ENCODE measurements at regions not wholly inside any gene's neighbourhood (a gene's known extent, or its start where the extent isn't known, plus 50 kb on each side); places are given as distances from the start of the nearest gene placed in this dataset.

DNA sequence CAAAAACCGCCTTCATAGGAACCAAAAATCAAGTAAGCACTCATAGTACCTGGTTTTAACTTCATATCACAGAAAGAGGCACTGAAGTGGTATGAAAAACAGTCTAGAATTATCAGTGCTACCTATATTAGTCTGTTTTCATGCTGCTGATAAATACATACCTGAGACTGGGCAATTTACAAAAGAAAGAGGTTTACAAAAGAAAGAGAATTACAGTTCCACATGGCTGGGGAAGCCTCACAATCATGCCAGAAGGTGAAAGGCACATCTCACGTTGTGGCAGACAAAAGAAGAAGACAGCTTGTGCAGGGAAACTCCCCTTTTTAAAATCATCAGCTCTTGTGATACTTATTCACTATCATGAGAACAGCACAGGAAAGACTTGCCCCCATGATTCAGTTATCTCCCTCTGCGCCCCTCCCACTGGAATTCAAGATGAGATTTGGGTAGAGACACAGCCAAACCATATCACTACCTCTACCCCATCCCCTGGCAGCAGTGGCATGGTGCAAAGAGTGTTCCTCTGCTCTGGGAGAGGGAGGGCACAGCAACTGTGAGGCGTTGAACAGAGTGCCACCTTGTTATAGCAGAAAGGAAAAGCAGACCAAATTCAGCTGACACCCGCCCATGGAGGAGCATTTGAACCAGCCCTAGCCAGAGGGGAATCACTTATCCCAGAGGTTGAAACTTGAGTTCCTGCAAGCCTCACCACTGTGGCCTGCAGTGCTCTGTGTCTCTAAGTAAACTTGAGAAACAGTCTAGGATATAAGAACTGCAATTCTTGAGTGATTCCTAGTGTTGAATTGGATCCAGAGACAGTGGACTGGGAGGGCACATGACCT is 61.9 kb upstream of the PTPRZ1 start:
- no peak overlapping the region for H3K27ac Mint-ChIP-seq
- no peaks in the 10 kb centered on the region for H3K36me3 Mint-ChIP-seq
- ATAC-seq (no peak), DNase-seq (ENCODE audit: low spot score in 2 of 2) (no peak)
- peaks cover 9 to 20% of the 10 kb centered on the region in 2 donors for H3K9me3 Mint-ChIP-seq

DNA sequence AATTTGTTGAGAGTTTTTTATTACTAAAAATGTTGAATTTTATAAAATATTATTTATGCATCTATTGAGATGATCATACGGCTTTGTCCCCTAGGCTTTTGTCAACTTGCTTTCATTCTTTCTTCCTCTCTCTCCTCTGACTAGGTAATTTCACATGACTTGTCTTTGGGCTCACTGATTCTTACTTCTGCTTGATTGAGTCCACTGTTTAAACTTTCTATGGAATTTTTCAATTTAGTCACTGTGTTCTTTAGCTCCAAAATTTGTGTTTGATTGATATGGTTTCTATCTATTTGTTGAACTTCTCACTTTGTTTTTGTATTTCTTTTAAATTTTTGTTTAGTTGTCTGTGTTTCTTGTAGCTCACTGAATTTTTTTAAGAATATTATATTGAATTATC is 65.9 kb upstream of the PTPRZ1 start:
- Mint-ChIP-seq H3K36me3 (no peaks in the 10 kb centered on the region), H3K9me3 (peaks cover 9 to 14% of the 10 kb centered on the region in 2 donors), H3K27ac (no peak overlapping the region)
- DNase-seq (ENCODE audit: low spot score in 2 of 2) (no peak), ATAC-seq (no peak)

GRCh38 chr7:121803039-121803438 is 69.9 kb upstream of the PTPRZ1 start:
- DNase-seq (ENCODE audit: low spot score in 2 of 2) (no peak), ATAC-seq (no peak)

DNA sequence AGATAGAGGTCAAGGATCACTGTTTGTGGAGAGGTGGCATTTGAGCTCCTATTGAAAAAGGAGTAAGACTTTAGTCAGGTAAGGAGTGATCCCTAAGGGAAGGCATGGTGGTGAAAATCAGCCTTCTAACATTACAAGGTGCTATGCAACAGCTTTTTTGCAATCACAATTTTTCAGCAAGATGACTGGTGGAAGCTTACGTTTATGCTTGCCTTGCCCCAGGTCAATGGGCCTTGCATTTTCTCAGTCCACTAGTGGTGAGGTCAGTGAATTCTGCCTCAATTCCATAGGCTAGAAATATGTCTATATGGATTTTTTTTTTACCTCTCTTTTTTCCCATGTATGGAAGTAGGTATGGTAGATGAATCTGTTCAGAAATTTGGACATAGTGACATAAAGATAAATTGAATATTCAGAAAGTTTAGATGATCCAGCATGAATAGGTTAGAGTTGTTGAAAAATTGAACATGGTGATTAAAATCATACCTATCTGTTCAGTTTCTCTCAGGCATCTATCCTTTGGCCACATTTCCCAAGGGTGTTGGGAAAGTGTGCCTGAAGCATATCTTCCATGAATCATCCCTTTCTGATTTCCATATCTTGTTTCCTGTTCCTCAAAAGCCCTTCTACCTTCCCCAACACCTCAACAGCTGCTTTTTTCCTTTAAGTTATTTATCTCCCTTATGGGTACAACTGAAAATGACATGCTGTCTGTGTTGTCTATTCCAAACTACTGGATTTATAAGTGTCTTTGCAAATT is 71.9 kb upstream of the PTPRZ1 start:
- H3K9me3 Mint-ChIP-seq: no peaks in the 10 kb centered on the region
- ATAC-seq (no peak), DNase-seq (ENCODE audit: low spot score in 2 of 2) (no peak)
- no peak overlapping the region for H3K27ac Mint-ChIP-seq
- no peaks in the 10 kb centered on the region for H3K36me3 Mint-ChIP-seq

More at GRCh38 chr7:121803039-121803438, 69.9 kb upstream of the PTPRZ1 start:
- Mint-ChIP-seq H3K27ac (no peak overlapping the region), H3K36me3 (no peaks in the 10 kb centered on the region), H3K9me3 (peaks cover 9% of the 10 kb centered on the region in 2 donors)

DNA sequence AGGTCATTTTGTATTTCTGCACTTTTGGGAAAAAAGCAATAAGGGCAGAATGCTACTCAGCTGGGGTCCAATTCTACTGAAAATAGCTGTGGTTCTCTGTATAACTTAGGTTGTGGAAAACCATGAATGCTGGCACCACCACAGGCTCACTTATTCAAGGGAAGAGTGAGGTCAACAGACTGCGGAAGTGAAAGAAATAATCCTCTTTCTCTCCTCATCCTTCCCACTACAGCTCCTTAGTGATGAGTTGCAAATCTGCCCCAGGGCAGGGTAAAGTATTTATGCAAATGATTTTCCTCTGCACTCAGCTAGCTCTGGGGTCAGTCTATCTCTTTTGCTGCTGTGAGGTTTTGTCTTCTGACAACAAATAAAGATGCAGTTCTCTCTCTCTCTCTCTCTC is 74.1 kb upstream of the PTPRZ1 start:
- peaks cover 0 to 4% of the 10 kb centered on the region in 2 donors for H3K9me3 Mint-ChIP-seq
- ATAC-seq: no peak
- no peak overlapping the region for H3K27ac Mint-ChIP-seq
- no peak for DNase-seq (ENCODE audit: low spot score in 2 of 2)
- no peaks in the 10 kb centered on the region for H3K36me3 Mint-ChIP-seq

- peaks cover 0 to 4% of the 10 kb centered on the region in 2 donors for H3K9me3 Mint-ChIP-seq
- no peak for ATAC-seq
- H3K36me3 Mint-ChIP-seq: no peaks in the 10 kb centered on the region
- no peak for DNase-seq (ENCODE audit: low spot score in 2 of 2)
- no peak overlapping the region for H3K27ac Mint-ChIP-seq
These were observed 74.5 kb upstream of the PTPRZ1 start for GRCh38 chr7:121798453-121798840.

DNA sequence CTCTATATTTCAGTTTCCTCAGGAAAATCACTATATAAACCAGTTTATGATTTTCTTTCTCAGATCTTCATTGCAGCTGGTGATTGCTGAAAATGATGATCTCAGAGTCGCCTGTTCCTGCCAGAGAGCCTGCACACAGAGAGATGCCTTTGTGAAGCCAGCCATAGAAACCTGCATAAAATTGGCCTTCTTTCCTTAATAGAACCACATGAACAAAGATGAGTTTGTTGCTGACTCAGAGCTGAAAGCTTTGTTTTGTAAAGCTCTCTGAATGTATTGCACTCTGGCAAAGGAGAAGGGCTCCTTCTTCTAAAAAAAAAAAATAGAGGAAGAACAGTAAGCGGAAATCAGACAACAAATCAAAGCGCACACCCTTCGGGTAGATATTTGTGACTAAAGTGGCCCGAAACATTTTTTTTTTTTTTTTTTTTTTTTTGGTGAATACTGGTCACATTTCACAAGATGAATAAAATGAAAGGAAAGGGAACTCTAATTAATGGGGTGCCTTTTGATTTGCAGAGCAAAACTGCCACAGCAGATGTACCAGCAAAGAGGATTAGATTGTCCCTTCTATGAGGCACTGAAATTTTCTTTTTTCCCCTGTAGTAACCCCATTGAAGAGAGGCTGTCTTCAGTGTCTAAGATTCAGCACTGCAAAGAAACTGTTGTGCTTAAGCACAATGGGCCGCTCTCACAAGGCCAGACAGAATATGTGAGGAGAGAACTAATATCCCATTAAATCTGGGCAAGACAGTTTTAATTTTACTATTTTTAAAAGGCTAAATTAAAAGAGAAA is 75.1 kb upstream of the PTPRZ1 start:
- Mint-ChIP-seq H3K27ac (no peak overlapping the region), H3K36me3 (no peaks in the 10 kb centered on the region), H3K9me3 (peaks cover 0 to 4% of the 10 kb centered on the region in 2 donors)
- no peak for DNase-seq (ENCODE audit: low spot score in 2 of 2)
- no peak for ATAC-seq

GRCh38 chr7:121796936-121797656 is 75.9 kb upstream of the PTPRZ1 start:
- DNase-seq (ENCODE audit: low spot score in 2 of 2) (no peak), ATAC-seq (no peak)
- no peaks in the 10 kb centered on the region for H3K36me3 Mint-ChIP-seq
- H3K9me3 Mint-ChIP-seq: peaks cover 0 to 4% of the 10 kb centered on the region in 2 donors
- no peak overlapping the region for H3K27ac Mint-ChIP-seq

DNA sequence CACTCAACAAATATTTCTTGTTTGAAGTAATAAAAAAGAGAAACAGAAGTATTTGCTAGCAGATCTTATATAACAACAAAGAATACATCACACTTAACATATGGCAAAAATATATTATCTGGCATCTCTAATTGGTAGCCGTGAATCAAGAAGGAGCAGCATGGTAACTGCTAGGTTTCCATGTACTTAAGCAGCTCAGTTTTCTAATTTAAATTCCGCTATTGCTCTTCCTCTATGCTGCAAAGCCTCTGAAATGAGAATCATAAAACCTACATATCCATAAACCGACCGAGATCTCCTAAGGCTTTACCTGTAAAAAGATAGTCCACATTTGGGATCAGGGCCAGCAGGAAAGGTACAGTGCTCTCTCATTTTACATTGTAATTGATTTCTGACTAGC is 76.6 kb upstream of the PTPRZ1 start:
- ATAC-seq (no peak), DNase-seq (ENCODE audit: low spot score in 2 of 2) (no peak)
- H3K27ac Mint-ChIP-seq: no peak overlapping the region
- no peaks in the 10 kb centered on the region for H3K36me3 Mint-ChIP-seq
- H3K9me3 Mint-ChIP-seq: peaks cover 0 to 7% of the 10 kb centered on the region in 2 donors

GRCh38 chr7:121795736-121796135 is 77.2 kb upstream of the PTPRZ1 start:
- H3K27ac Mint-ChIP-seq: no peak overlapping the region
- no peaks in the 10 kb centered on the region for H3K36me3 Mint-ChIP-seq
- peaks cover 0 to 12% of the 10 kb centered on the region in 2 donors for H3K9me3 Mint-ChIP-seq
- DNase-seq (ENCODE audit: low spot score in 2 of 2): no peak
- ATAC-seq: no peak

GRCh38 chr7:121793716-121794115 is 79.2 kb upstream of the PTPRZ1 start:
- H3K9me3 Mint-ChIP-seq: peaks cover 0 to 15% of the 10 kb centered on the region in 2 donors
- no peak for ATAC-seq
- H3K27ac Mint-ChIP-seq: no peak overlapping the region
- no peaks in the 10 kb centered on the region for H3K36me3 Mint-ChIP-seq
- no peak for DNase-seq (ENCODE audit: low spot score in 2 of 2)

DNA sequence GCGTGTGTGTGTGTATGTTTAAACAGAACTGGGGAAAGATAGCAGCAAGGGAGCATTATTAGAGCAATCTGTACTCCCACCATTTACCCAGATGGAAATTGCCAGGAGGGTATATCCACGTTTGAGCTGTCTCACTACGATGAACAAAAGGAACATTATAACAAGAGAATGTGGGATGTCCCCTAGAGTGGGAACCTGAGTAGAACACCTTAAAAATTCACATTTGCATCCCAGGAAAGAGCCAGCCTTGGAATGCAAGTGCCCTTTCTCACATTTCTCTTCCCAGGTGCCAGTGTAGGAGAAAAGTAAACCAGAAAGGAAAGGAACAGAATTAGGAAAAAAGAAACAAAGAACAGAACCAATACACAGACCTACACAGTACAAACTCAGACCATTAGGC is 95.3 kb upstream of the PTPRZ1 start:
- ATAC-seq (no peak), DNase-seq (ENCODE audit: low spot score in 2 of 2) (no peak)
- Mint-ChIP-seq H3K36me3 (no peaks in the 10 kb centered on the region), H3K9me3 (peaks cover 5 to 12% of the 10 kb centered on the region in 2 donors), H3K27ac (no peak overlapping the region)

DNA sequence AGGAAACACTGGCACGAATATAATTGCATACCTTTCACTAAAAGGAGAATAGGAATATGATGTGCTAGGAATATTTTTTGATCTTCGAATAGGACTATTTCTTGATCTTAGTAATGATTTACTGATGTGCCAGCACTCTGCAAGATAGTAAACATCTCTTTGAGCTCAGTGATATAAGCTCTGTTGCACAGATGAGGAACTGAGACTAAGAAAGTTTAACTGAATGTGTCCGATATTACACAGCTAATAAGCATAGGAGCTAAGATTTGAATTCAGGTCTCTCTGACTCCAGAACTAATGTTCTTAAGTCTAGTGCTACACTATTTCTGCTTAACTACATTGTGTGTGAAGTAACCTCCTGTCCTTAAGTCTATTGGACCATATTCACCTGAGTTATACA is 98.4 kb upstream of the PTPRZ1 start:
- peaks cover 5 to 9% of the 10 kb centered on the region in 2 donors for H3K9me3 Mint-ChIP-seq
- ATAC-seq: no peak
- H3K36me3 Mint-ChIP-seq: no peaks in the 10 kb centered on the region
- no peak for DNase-seq (ENCODE audit: low spot score in 2 of 2)
- no peak overlapping the region for H3K27ac Mint-ChIP-seq

DNA sequence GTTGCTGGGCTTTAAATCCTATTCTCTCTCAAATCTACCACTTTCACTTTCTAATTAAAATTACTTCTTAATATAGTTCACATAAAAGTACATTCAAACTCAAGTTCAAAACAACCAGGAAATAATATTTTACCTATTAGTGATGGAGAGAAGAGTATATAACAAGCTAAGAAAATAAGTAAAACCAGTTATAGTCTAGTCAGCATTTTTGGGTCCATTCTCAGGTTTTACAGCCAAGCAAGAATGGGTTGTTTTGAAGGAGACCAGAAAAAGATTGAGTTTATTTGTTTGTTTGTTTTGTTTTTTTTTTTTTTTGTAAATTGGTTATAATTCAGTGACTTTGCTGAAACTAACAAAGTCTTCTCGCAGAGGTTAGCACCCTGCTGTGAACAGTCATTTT is 106.3 kb upstream of the PTPRZ1 start:
- no peak for ATAC-seq
- H3K27ac Mint-ChIP-seq: no peak overlapping the region

DNA sequence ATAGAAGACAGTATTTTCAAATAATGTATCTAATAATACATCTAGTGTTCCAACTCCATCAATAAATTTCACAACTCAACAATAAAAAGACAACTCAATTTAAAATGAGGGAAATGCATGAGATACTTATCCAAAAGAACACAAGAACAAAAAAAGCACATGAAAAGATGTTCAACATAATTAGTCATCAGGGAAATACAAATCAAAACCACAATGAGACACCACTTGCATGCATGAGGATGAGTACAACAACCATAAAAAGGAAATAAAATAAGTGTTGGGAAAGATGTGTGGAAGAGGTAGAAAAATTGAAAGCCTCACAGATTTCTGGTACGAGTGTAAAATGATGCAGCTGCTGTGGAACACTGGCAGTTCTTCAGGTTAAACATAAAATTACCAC is 111.6 kb upstream of the PTPRZ1 start:
- Mint-ChIP-seq H3K36me3 (no peaks in the 10 kb centered on the region), H3K27ac (no peak overlapping the region), H3K9me3 (peaks cover 0 to 6% of the 10 kb centered on the region in 2 donors)
- ATAC-seq (no peak), DNase-seq (ENCODE audit: low spot score in 2 of 2) (no peak)

More for the DNA sequence above, 106.3 kb upstream of the PTPRZ1 start:
- H3K9me3 Mint-ChIP-seq: peaks cover 0 to 3% of the 10 kb centered on the region in 2 donors
- no peak for DNase-seq (ENCODE audit: low spot score in 2 of 2)
- H3K36me3 Mint-ChIP-seq: no peaks in the 10 kb centered on the region

GRCh38 chr7:121755818-121756552 is 117.0 kb upstream of the PTPRZ1 start:
- DNase-seq (ENCODE audit: low spot score in 2 of 2): no peak
- Mint-ChIP-seq H3K9me3 (no peaks in the 10 kb centered on the region), H3K36me3 (no peaks in the 10 kb centered on the region), H3K27ac (no peak overlapping the region)
- ATAC-seq: no peak

All from activated naive CD4-positive, alpha-beta T cell treated with anti-CD3 and anti-CD28 coated beads, Interleukin-2, amount 50 U/mL, for 72 hours (primary cell).